ENCODE measurements at regions not wholly inside any gene's neighbourhood (a gene's known extent, or its start where the extent isn't known, plus 50 kb on each side); places are given as distances from the start of the nearest gene placed in this dataset.
A peak's percentile ranks its signal among the peaks of the same experiment; 100 is the strongest.

GRCh38 chr12:3987571-3987970 is 114.4 kb upstream of the PARP11 start:
- no peak for DNase-seq

- DNase-seq: no peak
Observed at GRCh38 chr12:3980504-3981272, 107.5 kb upstream of the PARP11 start.

GRCh38 chr12:3977621-3978020 is 104.4 kb upstream of the PARP11 start:
- no peak for DNase-seq

GRCh38 chr12:3976351-3976938 is 103.2 kb upstream of the PARP11 start:
- no peak for DNase-seq

- no peak for DNase-seq
Observed at GRCh38 chr12:3975652-3976051, 102.5 kb upstream of the PARP11 start.

- DNase-seq: no peak
Observed at GRCh38 chr12:3974883-3975282, 101.7 kb upstream of the PARP11 start.

GRCh38 chr12:3973973-3974644 is 100.9 kb upstream of the PARP11 start:
- no peak for DNase-seq

GRCh38 chr12:3973269-3973884 is 100.2 kb upstream of the PARP11 start:
- no peak for DNase-seq

- DNase-seq: no peak
Observed at GRCh38 chr12:3972576-3972975, 99.4 kb upstream of the PARP11 start.

GRCh38 chr12:3968523-3968922 is 95.3 kb upstream of the PARP11 start:
- DNase-seq: no peak

GRCh38 chr12:3967556-3968160 is 94.5 kb upstream of the PARP11 start:
- DNase-seq: no peak

GRCh38 chr12:3966376-3966775 is 93.2 kb upstream of the PARP11 start:
- no peak for DNase-seq

- DNase-seq: no peak
Observed at GRCh38 chr12:3965046-3965445, 91.8 kb upstream of the PARP11 start.

GRCh38 chr12:3964439-3964838 is 91.2 kb upstream of the PARP11 start:
- peak; percentile 24 for DNase-seq

- no peak for DNase-seq
Observed at GRCh38 chr12:3962631-3963483, 89.7 kb upstream of the PARP11 start.

- DNase-seq: no peak
Observed at GRCh38 chr12:3961591-3961990, 88.4 kb upstream of the PARP11 start.

- no peak for DNase-seq
Observed at GRCh38 chr12:3959799-3960560, 86.8 kb upstream of the PARP11 start.

- no peak for DNase-seq
Observed at GRCh38 chr12:3958534-3958933, 85.3 kb upstream of the PARP11 start.

- DNase-seq: no peak
Observed at GRCh38 chr12:3951380-3952135, 78.4 kb upstream of the PARP11 start.

- DNase-seq: no peak
Observed at GRCh38 chr12:3950714-3951320, 77.6 kb upstream of the PARP11 start.

Measured in dermis blood vessel endothelial cell (primary cell).